HG02623 (cell line): ENCODE measurements at regions not wholly inside any gene's neighbourhood (a gene's known extent, or its start where the extent isn't known, plus 50 kb on each side); places are given as distances from the start of the nearest gene placed in this dataset.

Source experiments
- ATAC-seq: cut with Tn5 transposase; IDR thresholded peaks from one replicate; pipeline ENCODE4 v1.9.1; 2021; ENCODE audit warnings: moderate library complexity; ENCODE audit not compliant: unreplicated experiment

DNA sequence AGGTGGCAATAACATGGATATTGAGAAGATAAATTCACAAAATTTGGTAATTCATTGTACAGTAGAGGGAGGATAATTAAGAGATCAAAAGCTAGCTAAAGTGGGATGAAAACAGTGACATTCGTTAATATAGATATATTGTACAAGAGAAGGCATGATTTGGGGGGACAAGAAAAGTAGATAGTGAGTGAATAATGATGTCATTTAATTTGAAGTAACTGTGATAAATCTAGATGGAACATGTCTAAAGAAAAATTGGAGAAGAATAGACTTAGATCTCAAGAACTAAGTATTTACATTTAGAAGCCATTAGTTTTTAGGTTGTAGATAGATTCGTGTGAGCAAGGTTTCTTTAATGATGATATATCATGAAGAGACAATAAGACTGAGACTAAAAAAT lies 594.0 kb upstream of the RGS18 start:
- ATAC-seq: no peak

DNA sequence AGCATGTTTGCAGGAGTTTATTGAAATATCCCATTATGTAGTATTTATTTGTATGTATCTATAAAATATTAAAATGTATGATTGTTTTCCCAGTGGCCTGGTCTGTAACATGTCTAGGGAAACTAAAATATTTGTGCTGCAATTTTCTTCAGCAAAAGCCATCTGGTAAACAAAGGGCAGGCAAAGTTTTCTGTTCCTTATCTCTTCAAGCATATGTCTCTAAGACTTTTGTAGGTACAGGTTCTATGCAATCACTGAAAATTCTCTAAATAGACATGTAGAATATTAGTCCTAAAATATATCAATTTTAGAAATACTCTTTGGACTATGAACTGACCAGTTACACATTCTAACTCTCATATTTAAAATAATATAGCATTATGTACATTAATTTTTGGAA lies 585.8 kb upstream of the RGS18 start:
- ATAC-seq: no peak

DNA sequence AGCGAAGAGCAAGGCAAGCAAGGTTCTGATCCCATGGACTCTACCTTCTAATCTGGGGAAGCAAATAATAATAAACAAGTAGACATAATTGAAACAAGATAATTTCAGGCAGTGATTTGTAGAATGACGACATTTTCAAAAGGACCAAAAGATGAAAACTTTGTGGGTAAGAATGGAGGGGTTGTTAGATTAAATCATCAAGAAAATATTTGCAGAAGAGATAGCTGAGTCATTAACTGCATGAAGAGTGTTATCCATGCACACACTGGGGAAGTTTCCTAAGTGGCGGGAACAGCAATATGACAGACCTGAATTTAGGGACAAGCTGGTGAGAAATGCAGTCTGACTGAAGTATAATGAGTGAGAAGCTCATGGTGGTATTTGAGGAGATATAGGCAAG lies 583.1 kb upstream of the RGS18 start:
- no peak for ATAC-seq

DNA sequence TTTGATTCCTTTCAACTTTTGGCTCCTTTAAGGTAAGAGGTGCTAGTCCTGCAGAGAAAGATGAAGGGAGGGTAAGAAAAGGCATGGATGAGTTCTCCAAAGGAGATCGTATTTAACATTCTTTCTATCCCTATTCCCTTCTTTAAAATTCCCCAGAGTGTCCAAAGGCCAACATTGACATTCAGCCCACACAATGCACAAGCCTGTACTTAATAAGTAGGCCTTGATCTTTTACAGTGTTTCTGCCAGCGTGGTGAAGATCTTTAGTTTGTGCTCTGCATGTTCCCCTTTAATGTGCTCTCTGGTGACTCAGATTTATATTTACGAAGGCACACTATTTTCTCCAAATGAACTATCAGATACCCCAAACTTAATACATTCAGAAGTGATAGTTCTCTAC lies 582.5 kb upstream of the RGS18 start:
- ATAC-seq: no peak

DNA sequence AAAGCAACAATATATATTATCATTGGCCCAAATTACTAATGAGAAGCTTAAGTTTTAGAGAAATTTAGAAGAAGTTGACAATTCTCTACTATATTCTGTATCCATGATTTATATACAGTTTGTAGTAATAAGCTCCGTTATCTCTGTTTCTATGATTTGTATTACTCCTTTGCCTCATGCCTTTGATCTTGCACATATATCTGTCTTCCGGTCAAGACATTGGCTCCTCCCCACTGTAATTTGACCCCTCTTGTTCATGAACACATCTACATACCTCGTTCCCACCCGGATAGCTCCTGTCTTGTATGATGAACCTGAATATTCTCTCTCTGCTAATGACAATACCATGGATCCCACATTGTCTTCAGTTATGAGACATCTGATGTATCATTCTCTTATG lies 581.0 kb upstream of the RGS18 start:
- no peak for ATAC-seq

DNA sequence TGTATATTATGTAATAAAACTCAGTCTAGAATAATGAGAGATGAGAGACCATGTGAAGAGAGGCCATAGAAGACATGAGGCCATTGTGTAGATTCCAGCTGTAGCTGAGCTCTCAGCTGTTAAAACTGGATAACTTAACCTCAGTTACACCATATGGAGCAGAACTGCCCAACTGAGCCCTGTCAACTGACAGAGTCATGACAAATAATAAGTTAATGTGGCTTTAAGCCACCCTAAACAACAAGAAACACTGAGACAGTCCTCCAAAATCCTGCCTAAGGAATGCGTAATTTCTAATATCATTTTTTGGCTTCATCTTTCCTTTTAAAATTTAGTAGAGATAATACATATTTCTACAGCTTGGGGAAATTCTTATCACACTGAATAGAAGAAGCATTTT lies 580.0 kb upstream of the RGS18 start:
- ATAC-seq: no peak

DNA sequence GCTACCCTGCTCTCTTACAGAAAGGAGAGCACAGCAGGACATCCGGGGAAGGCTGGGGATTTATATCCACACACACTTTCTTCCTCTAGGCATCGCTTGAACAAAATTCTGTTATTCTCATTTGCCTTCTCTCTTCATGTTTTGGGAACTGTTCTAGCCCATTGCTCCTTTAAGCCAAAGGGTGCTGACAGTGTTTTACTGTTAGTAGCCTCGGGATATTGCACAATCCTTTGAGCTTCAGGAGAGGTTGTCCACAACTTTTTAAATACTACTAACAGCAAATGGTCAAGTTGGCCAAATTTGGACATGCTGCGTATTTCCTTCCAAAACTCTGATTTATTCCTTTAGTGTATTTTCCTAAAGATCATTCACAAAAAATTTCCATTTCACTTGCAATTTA lies 579.2 kb upstream of the RGS18 start:
- no peak for ATAC-seq

DNA sequence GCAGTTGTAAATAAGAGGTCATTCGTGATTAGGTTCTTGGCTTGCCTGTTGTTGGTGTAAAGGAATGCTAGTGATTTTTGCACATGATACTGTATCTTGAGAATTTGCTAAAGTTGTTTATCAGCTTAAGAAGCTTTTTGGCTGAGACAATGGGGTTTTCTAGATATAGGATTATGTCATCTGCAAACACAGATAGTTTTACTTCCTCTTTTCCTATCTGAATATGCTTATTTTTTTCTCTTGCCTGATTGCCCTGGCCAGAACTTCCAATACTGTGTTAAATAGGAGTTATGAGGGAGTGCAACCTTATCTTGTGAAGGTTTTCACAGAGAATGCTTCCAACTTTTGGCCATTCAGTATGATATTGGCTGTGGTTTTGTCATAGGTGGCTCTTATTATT lies 576.1 kb upstream of the RGS18 start:
- peak; percentile 81 for ATAC-seq

DNA sequence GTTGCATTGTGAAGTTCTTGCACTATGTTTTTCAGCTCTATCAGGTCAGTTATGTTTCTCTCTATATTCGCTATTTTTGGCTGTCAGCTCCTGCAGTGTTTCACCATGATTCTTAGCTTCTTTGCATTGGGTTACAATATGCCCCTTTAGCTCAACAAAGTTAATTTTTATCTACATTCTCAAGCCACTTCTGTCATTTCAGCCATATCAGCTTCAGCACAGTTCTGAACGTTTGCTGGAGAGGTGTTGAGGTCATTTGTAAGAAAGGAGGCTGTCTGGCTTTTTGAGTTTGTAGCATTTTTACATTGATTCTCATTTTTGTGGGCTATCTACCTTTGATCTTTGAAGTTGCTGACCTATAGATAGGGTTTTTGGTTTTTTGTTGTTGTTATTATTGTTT lies 573.2 kb upstream of the RGS18 start:
- ATAC-seq: no peak

DNA sequence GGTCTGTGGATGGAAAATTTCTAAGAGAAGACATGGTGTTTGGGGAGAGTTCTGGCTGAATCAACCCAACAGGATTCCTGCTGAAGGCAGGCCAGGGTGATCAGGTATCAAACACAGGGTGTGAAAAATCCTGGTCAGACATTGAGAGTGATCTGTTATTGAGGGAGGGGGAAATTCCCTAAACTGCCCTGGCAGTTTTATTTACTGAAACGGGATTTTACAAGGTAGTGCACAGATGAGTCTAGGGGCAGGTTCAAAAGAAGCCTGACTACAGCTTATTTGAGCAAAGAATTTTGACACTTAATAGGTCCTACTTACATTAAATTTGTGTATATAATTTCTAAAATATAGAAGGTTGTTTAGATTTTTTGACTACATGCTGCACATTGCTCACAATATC lies 569.4 kb upstream of the RGS18 start:
- no peak for ATAC-seq

DNA sequence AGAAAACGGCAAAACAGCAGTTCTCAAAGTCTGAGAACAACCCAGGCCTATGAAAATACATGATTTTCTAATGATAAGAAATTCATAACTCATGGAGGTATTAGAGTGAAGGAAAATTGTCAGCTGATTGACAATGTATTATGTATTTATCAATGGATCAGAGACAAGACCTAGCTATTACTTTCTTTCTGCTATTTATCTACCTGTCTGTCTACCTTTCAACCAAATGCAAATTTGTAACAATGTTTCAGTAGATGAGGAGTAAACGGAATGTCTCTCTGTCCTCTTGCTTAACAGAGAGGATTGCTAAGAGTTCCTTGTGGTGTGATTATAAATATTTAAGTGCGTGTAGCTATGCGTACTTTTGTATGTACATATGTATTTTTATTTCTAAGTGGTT lies 568.7 kb upstream of the RGS18 start:
- no peak for ATAC-seq

DNA sequence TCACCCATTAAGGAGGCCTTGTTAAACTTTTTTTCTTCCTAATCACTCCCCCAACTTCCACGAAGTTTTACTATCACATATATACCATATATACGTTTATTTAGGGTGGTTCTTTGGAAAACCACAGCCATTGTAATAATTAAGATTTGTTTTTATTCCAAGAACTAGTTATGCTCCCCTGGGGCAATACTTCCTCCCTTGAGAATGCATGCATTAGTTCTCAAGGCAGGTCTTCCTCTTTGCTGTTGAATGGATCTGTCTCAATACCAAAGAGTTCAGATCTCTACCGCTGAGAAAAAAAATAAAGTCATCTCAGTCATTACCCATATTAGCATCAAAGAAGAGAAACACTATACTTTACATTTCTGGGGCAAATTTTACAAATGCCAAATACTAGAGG lies 567.7 kb upstream of the RGS18 start:
- no peak for ATAC-seq

DNA sequence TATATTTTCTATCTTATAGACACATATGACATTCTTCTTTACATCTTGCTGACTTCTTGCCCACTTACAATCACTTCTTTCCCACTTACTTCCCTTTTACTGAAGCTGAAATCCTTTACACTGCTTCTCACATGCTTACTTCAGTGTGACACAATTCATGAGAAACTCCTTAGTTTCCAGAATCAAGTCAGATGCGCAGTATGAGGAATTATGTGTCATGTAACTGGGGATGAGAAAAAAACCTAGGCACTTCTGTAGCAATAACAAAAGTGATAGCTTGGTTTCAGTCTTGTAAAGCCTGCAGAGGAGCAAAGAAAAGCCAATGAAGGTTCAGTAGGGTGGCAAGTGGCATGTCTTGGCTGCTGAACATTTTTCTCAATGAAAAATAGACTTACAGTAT lies 566.2 kb upstream of the RGS18 start:
- ATAC-seq: no peak

DNA sequence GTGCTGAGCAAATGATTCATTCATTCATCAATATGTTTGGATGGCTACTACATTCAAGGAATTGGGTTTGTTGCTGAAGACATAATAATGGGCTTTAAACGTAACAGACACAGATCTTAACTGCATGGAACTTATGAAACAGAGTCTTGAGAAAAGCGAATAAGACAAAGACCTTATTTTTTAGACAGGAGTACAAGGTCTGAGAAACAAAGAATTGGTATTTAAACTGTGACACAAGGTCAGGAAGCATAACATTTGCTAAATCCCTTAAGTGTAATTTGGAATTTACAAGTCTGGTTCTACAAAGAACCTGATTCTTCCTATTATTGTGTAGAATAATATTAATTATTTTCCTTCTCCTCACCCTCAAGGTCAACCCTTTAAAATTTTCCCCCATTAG lies 565.4 kb upstream of the RGS18 start:
- ATAC-seq: no peak

DNA sequence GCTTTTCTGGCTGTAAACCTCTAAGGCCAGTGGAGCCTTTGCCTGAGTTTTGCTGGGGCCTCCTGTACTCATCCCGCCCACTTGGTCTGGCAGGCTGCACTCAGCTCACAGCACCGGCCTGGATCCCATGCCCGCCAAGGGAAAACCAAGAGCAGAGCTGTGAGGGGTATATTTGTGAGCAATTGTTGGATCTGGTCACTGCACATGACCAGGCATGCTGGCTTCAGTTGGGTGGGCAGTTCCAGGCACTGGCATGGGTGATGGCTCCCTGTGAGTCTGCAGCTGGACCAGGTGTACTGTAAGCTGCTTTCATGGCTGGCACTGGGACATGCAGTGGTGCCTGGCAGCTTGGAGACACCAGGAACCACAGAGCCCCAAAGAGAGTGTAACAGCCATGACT lies 563.1 kb upstream of the RGS18 start:
- no peak for ATAC-seq

DNA sequence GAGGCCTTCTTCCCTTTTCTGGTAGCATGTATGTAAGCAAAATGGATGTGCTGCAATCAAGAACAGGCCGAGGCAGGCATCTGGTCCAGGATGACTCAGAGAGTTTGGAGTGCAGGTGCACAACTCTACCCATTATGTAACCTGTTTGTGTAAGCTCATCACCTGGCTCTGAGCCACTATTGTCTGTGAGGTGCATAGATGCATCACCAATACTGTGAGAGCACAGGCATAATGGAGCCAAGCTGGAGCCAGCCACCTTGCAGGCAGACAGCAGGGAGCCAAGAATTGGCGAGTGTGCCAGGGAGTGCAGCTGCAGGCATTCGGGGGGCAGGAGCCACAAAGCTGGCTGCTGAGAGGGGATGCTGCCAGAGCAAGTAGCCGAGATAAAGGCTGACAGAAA lies 549.9 kb upstream of the RGS18 start:
- ATAC-seq: no peak

DNA sequence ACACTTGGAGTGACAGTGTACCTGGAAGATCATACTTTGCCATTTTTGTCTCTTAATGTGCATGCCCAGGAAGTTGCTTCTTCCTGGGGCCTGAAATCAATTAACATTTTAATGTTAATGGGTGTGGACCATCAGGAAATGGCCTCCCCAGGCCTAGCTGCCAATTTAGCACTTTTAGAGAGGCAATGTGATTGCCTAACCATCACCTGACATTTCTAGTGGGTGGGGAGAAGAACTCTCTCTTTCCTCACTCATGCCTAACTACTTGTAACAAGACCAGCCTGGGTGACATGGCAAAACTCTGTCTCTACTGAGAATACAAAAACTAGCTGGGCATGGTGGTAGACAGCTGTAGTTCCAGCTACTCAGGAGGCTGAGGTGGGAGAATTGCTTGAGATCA lies 549.0 kb upstream of the RGS18 start:
- ATAC-seq: no peak

DNA sequence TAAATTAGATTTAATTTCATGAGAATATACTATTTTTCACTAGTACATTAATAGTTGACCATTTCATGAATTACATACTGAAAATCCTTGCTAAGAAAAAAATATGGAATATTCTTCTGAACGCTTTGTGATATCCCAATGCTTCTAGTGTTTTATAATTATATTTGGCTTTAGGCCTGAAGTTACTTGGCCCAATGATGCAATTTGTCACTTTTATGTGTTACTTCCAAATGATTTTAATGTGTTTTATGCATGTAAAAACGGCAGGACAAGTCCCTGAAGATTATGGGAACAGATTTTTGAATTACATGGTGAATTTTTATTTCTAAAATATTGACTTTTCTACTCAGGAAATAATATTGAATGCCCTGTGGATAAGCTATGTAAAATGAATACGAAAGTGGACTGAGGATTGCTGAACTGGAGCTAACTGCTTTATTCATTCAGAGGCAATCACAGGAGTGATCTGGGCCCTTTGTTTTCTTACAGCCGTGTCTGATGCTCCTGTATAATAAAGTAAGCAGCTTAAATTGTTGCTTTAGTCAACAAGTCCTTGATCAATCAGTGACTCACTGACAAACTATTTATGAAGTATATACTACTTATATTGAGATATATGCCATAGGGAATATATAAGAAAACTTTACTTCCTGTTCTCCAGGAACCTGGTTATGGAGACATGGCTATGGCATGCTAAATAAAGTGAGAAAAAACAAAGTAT lies 543.0 kb upstream of the RGS18 start:
- ATAC-seq: no peak

DNA sequence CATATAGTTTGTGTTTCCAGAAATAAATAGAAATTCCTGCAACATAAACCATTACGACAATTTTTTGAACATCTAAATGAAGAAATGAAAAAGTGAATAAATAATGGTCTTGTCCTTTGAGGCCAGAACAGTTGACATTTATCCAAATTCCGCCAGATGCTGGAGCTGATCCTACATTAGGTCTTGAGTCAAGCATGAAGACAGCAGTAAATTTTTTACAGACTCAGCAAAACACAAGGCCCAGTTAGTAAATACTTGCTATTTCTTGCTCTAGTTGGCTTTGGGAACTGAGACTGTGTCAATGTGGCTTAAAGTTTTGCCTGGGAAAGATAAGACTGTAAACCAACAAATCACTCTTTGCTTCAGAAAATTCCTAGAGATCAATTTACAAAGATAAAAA lies 540.1 kb upstream of the RGS18 start:
- no peak for ATAC-seq

DNA sequence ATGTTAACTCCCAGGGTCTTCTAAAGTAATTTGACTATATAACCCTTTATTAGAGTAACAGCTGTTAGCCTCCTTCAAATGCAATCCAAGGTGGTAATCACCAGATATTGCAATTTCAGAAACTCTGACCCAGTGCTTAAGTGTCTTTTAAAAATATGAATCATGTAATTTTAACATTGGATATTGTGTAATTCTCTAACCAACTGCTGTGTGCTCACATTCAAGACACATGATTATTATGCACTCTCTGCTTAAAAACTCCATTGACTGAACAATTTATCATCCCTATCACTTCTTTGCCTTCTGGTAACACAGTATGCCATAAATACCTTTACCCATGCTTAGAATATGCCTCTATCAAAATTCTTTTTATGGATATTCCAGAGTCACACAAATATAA lies 537.4 kb upstream of the RGS18 start:
- no peak for ATAC-seq

DNA sequence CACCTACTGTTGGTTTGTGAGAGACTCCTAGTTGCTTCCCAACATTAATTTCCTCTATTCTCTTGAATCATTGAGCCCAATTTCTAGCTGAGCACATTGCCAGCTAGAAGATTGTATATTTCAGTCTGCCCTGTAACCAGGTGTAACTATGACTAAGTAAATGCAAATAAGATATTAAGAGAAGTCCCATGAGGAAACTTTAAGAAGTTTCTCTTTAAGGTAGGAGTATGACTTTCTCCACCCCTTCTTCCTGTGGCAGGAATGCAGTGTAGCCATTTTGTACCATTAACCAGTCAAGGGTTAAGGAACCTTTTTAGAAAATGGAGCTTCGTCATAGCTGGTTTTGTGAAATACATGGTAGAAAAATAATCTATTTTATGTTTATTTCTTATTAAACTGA lies 534.2 kb upstream of the RGS18 start:
- no peak for ATAC-seq

DNA sequence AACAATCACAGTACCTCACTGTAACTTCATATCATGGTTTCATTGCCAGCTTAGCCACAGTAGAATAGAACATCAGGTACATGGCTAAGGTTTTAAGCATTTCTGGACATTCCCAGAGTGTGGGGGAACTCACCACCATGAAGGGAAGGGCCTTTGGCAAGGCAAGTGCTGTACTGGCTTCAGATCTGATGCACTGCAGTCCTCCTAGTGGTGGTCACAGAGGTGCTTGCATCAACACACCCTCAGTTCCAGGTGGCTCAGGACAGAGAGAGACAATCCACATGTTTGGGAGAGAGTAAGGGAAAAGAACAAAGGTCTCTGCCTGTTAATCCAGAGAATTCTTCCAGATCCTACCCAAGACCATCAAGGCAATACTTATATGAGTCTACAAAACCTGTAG lies 528.4 kb upstream of the RGS18 start:
- ATAC-seq: no peak

DNA sequence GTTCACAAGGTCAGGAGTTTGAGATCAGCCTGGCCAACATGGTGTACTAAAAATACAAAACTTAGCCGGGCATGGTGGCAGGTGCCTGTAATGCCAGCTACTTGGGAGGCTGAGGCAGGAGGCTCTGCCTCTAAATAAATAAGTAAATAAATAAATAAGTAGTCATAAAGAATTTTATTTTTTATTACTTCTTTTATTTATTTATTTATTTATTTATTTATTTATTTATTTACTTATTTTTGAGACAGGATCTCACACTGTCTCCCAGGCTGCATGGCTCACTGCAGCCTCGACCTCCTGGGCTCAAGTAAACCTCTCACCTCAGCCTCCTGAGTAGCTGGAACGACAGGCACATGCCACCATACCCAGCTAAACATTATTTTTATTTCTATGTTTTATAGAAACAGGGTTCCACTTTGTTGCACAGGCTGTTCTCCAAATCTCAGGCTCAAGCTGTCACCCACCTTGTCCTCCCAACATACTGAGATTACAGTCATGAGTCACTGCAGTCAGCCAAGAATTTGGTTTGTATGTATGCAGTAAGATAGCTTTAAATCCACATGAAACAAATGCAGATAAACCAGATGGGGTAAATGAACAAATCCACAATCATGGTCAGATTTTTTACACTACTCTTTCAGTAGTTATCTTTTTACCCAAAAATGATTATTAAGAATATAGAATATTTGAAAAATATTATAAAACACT lies 523.3 kb upstream of the RGS18 start:
- ATAC-seq: no peak
